ENCODE measurements at regions not wholly inside any gene's neighbourhood (a gene's known extent, or its start where the extent isn't known, plus 50 kb on each side); places are given as distances from the start of the nearest gene placed in this dataset.

DNA sequence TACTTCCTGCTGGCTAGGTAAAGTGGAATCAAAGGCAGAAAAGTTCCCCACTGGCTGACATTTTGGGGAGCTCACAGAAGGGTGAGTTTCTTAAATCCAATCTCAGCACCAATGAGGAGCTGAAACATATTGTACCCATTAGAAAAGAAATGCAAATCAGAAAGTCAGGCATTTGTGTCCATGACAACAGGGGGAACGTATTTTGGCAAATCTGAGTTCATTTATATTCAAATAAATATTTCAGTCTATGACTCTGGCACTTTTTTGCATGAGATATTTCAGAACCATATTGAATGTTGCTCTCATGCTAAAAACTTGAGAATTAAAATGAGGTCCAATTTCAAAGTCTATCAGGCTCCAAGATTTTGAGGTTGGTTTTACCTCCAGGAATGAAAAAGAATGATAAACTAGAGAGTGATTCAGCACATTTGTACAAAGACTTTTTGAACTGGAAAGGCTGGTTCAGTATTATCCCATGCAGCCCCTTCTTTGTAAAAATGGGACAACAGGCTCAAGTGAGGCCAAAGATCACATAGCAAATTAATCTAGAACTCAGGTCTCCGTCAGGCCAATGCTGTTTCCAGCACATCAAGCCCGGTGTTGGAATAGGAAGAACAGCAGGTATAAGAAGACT is 202.2 kb downstream of the RRAGC start (continued):
- no peak for TF ChIP-seq ELF4 (CRISPR knock-in tag; IDR thresholded peaks at IDR 0.05; ENCODE audit: low read depth)
- TF ChIP-seq TCF7 (CRISPR knock-in tag; IDR thresholded peaks at IDR 0.05; ENCODE audit: low read depth) = no peak
- no peak for TF ChIP-seq TP53 (CRISPR knock-in tag; IDR thresholded peaks at IDR 0.05)

DNA sequence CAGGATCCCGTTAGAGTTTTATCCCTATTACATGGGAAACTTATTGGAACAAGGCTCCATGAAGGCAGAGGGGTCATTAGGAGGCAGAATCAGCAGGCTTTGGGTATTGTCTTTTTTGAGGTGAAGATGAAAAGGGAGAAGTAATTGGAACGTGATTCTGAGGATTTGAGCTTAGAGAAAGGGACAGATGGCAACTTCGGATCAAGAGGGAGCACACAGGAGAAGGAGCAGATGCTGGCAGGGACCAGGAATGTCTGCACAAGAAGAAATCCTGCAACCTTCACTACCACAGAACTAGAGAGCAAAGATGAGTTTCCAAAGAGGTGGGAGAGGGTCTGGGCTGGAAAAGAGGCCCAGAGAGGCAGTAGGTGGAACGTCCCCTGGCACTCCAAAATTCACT is 202.8 kb downstream of the RRAGC start:
- CTCF ChIA-PET = interaction anchor here (0.5 kb wide), 1 partner anchor 135 kb away, joined by 3 read pairs; no protein-coding TSS in a partner anchor
- no peak overlapping the region for H3K27ac Mint-ChIP-seq
- H3K36me3 Mint-ChIP-seq = peaks cover 3% of the 10 kb centered on the region
- no peaks in the 10 kb centered on the region for H3K27me3 Mint-ChIP-seq (ENCODE audit: low read depth)
- peaks cover 10% of the 10 kb centered on the region for H3K4me1 Mint-ChIP-seq
- DNase-seq (ENCODE audit: low spot score) = no peak
- H3K4me3 Mint-ChIP-seq = no peak overlapping the region
- TF ChIP-seq JUN (CRISPR knock-in tag; IDR thresholded peaks at IDR 0.05) (no peak), CREM (CRISPR knock-in tag; IDR thresholded peaks at IDR 0.05) (no peak), ZNF416 (CRISPR knock-in tag; IDR thresholded peaks at IDR 0.05) (no peak), HMGA2 (CRISPR knock-in tag; IDR thresholded peaks at IDR 0.05) (no peak), ZNF317 (CRISPR knock-in tag; IDR thresholded peaks at IDR 0.05; ENCODE audit: borderline replicate concordance, low read depth) (no peak), GTF2I (CRISPR knock-in tag; conservative IDR thresholded peaks at IDR 0.05) (no peak), RELA (CRISPR knock-in tag; IDR thresholded peaks at IDR 0.05; ENCODE audit: borderline replicate concordance) (no peak), CTCF (IDR thresholded peaks at IDR 0.05) (no peak), SMAD3 (CRISPR knock-in tag; IDR thresholded peaks at IDR 0.05; ENCODE audit: borderline replicate concordance) (no peak), USF1 (CRISPR knock-in tag; IDR thresholded peaks at IDR 0.05) (no peak), TEAD4 (CRISPR knock-in tag; IDR thresholded peaks at IDR 0.05) (no peak), MYBL2 (CRISPR knock-in tag; IDR thresholded peaks at IDR 0.05) (no peak), PRRX2 (CRISPR knock-in tag; IDR thresholded peaks at IDR 0.05) (no peak), ATF6 (CRISPR knock-in tag; IDR thresholded peaks at IDR 0.05) (no peak), RORB (CRISPR knock-in tag; IDR thresholded peaks at IDR 0.05) (no peak), TCF7 (CRISPR knock-in tag; IDR thresholded peaks at IDR 0.05; ENCODE audit: low read depth) (no peak)
- TF ChIP-seq, protein P1, sequence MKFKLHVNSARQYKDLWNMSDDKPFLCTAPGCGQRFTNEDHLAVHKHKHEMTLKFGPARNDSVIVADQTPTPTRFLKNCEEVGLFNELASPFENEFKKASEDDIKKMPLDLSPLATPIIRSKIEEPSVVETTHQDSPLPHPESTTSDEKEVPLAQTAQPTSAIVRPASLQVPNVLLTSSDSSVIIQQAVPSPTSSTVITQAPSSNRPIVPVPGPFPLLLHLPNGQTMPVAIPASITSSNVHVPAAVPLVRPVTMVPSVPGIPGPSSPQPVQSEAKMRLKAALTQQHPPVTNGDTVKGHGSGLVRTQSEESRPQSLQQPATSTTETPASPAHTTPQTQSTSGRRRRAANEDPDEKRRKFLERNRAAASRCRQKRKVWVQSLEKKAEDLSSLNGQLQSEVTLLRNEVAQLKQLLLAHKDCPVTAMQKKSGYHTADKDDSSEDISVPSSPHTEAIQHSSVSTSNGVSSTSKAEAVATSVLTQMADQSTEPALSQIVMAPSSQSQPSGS (CRISPR knock-in tag; IDR thresholded peaks at IDR 0.05; ENCODE audit: borderline replicate concordance, low read depth) = no peak
- TF ChIP-seq, protein P2, sequence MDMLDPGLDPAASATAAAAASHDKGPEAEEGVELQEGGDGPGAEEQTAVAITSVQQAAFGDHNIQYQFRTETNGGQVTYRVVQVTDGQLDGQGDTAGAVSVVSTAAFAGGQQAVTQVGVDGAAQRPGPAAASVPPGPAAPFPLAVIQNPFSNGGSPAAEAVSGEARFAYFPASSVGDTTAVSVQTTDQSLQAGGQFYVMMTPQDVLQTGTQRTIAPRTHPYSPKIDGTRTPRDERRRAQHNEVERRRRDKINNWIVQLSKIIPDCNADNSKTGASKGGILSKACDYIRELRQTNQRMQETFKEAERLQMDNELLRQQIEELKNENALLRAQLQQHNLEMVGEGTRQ (CRISPR knock-in tag; IDR thresholded peaks at IDR 0.05) = no peak
- TF ChIP-seq, protein P3, sequence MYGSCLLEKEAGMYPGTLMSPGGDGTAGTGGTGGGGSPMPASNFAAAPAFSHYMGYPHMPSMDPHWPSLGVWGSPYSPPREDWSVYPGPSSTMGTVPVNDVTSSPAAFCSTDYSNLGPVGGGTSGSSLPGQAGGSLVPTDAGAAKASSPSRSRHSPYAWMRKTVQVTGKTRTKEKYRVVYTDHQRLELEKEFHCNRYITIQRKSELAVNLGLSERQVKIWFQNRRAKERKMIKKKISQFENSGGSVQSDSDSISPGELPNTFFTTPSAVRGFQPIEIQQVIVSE (CRISPR knock-in tag; IDR thresholded peaks at IDR 0.05; ENCODE audit: borderline replicate concordance) = no peak
- POLR2A ChIA-PET = no interaction called here
- H3K9me3 Mint-ChIP-seq = peaks cover 13% of the 10 kb centered on the region
- ATAC-seq = no peak

Measured in WTC11 (cell line).